ENCODE measurements at regions not wholly inside any gene's neighbourhood (a gene's known extent, or its start where the extent isn't known, plus 50 kb on each side); places are given as distances from the start of the nearest gene placed in this dataset.

DNA sequence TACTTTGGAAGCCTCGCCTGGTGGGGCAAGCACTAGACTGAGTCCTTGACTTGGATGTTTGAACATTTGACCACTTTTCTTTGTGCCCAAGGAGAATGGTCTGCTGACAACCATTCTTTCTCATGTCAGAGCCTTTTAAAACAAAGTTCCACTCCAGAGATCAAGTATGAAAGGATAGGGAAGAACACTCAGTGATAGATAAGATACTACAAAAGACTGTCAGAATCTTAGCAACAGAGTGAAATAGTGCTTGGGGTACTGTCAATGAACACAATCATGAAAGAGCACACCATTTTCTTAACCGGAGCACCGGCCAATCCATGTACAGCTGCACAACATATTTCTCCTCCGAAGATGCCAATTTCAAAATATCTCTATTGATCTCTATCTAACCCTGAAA, 82.8 kb upstream of the ADO start:
- no peak for DNase-seq

DNA sequence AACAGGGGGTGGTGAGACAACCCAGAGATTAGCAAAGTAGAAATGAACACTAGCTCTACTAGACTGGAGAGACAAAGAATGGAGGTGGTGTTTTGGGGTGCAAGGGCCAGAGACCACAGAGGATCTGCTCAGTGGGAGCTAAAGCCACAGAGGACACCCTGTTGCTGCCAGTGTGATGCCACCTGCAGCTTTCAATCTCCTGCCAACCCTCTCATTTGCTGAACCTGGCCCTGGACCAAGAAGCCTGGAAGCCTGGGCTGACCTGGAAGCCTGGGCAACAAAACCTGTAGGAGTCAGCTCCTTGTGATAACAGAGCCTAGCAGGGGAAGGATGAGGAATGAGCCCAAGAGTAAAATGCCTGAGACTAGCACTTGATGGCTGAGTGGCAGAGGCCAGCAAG, 81.1 kb upstream of the ADO start:
- no peak for DNase-seq

DNA sequence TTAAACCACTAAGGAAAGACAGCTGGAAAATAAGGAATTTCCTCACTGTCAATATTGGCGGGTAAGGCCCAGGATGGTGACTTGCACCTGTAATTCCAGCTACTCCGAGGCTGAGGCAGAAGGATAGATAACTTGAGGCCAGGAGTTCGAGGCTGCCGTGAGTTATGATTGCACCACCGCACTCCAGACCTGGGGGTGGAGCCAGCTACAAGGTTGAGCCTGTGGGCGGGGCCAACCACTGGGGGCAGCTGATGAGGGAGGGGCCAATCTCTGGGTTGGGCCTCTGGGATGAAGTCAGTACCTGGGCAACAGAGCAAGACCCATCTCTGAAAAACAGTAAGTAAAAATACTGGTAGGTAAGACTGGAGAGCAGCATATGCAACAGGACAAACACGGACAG, 80.1 kb upstream of the ADO start:
- DNase-seq: peak; percentile 6

DNA sequence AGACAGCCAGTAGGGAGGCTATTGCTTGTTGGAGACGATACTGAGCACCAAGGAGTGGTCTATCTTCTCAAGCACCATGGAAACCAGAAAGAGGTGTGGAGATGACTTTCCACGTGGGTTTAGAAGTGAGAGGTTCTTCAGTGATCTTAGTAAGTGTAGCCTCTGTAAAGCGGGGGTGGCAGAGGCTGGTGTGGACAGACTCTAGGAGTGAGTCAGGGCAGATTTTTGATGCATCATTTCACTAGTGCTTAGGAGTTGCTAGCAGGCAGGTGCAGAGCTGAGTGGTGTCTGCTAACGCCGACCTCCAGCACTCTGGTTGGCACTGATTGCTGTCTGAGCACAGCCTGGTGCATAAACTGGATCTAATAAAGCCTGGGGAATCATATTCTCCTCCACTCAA, 78.4 kb upstream of the ADO start:
- peak; percentile 93 for DNase-seq

DNA sequence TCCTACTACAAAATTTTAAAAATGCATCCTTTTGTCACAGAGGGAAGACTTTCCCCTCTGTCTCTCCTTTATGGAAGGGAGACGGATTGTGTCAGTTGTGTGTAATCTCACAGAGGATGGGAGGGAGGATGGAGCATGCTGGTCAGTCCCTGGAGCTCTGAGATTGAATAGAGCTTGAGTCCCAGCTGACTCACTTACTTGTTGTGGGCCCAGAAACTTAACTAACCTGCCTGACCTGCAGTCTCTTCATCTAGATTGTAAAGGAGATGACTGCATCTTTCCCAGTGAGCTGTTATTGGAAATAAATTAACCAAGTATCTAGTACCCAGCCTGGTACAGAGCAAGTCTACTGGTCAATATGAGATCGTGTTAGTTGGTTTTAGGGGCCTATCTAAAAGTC, 77.9 kb upstream of the ADO start:
- DNase-seq: peak; percentile 13

DNA sequence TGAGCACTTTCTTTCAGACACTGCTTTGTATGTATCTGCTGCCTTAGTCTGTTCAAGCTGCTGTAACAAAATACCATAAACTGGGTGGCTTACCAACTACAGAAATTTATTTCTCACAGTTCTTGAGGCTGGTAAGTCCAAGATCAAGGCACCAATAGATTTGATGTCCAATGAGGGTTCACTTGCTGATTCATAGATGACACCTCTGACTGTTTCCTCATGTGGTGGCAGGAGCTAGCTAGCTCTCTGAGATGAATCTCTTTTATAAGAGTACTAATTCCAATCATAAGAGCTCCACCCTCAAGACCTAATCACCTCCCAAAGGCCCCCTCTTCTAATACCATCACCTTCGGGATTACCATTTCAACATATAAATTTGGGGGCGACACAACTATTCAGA, 76.6 kb upstream of the ADO start:
- DNase-seq: peak; percentile 65

DNA sequence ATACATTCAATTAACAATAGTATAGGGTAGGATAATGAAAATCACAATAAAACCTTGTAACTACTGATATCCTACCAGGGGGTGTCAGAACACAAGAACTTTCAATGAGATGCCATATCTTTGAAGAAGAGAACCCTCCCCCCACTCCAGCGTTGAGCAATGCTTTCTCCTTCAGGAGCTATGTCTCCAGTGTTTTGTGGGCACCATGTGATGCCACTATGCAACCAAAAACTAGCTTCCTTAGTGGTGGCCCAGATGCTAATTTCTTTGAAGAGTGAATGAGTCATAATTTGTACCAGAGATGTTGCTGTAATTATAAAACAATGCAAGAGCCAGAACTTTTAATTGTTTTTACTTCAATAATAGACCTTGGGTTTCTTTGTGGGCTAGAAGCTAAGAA, 76.0 kb upstream of the ADO start:
- DNase-seq: peak; percentile 72

DNA sequence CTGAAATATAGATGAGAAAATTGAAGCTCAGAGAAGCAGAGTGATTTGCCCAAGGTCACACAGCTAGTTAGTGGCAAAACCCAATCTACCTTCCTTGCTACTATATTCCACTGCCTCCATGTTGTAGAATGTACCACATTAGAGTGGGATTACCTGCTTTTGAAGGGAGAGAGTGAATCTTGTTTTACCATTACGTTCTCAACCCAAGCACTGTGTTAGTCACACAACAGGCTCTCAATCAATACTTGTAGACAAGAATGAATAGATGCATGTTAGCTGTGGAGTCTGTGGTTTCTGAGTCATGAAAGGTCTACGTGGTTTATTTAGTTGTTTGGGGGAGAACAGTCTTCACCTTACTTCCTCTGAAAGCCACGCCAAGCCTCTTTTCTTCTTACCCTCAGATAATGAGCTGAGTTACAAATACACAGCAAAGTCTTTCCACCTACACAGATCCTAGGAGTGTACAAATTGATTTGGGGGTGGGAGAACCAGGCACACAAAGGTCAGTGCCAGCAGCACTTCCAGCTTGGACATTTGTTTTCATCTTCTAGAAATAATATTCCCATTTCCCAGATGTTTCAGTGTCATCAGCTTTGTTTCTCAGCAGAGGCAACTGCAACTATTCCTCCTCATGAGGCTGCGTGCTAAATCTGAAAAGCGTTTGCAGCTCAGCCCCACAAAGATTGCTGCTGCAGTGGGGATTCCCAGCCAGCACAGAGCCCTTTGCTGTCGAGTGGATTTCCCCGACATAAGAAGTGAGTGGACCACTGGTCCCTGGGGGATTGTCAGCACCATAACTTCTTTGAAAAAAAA, 71.5 kb upstream of the ADO start:
- DNase-seq: peak; percentile 94

DNA sequence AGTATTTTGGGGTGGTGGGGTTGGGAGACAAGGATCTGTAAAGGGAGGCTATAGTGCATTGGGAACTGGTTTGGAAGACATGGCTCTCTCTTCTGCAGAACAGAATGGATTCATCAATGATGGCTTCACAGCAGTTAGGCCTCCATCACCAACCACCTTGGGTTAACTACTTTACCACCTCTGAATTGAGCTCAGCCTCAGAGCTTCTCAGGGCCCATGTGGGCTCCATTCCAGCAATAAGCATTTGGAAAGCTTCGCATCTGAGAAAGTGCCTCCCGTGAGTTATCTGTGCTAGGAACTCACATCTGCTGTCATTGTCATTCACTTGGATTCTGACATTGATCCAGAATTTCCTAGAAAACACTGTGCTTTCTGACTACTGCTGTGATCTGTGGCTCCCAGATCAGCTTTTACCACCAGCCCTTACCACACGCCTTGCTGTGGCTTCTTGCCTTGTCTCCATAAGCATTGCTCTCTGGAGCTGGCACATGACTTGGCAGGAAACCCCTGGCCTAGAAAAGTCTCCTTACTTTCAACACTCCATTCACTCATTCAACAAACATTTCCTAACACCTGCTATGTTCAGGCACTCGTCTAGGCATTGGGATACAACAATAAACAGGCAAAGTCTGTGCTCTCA, 70.7 kb upstream of the ADO start:
- DNase-seq: peak; percentile 47

DNA sequence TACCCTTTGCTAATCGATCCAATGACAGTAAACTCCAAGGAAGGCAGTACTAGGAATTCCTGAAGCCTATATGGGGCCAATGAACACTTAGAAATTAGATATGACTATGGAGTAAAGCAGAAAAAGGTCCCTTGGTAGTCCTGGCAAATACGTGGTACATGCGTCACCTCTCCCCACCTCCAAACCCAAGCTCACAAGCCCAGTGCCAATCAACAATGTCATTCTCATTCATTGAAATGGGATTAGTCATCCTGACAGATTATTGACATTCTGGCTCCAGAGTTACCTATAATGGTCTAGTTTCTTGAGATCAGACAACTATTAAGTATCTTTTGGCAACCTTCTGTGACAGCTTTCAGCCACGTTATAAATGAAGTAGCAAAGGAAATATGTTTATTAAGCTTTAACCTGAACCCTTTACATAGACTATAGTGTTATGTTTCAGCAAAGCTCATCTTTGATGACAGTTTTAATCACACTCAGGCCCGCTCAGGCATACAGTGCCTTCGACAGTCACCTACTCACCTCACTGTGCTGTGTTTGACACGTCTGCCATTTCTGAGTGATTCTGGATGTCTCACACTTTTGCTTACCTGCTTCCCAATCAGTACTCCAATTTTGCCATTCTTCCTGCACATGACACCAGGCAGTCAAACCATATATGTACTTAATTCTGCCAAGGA, 69.6 kb upstream of the ADO start:
- DNase-seq: peak; percentile 5

DNA sequence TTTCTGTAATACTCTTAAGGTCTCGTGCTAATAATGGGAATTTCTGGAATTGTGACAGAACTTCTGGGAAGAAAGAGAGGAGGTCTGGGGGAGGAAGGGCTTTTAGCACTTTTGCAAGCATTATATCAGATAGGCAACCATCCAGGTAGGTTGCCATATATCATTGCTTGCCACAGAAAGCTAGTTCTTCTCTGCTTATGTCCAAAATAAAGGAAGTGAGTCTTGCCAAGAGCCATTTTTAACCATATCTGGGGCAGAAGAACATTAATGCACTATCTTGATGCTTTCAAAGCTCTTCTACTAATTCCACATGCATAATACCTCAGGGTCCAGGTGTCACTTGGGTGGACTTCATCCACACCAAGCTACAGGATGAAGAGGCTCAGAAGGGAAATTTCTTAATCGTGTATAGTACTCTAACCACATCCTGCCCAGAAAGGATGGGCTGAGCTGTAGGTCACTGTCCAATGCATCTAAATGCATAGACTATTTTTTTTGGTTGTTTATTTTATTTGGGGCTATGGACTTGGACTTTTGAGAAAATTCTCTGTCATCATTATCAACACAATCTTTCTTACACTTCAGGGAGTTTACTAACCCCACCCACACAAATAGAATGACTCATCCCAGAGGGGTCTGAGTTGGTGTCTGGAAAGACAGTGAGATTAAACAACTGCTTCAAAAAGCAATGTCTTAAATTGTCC, 68.9 kb upstream of the ADO start:
- peak; percentile 55 for DNase-seq

DNA sequence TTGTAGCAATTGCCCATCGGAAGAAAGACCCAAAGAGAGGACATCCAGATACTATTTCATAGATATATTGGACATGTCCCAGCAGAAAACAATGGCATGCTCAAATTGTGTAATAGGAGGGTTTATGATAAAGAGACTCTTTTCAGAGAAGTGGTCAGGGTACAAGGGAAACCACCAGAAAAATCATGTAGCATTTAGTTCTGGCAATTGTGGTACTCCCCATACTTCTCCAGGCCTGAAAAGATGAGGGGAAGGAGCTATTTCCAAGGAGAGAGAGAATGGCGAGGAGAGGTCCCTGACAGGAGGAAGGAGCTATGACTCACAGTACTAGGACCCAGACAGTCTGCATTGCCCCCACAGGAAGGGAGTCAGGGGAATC, 68.4 kb upstream of the ADO start:
- no peak for DNase-seq

DNA sequence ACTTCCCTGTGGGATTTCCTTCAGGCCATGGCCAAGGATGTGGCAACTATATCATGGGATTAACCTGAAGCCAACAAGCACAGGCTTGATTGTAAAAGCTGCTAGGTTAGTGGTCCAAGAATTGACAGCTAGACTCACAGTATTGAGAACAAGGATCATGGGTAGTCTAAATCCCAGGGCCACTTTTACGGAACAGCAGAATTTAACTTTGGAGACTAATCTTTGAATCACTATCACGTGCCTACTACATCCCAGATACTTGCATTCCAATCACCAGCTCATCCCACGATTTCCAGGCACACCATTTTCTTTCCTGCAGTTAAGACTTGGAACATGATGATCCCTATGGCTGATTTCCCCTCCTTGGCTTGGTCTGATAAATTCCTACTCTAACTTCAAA, 65.6 kb upstream of the ADO start:
- DNase-seq: no peak

DNA sequence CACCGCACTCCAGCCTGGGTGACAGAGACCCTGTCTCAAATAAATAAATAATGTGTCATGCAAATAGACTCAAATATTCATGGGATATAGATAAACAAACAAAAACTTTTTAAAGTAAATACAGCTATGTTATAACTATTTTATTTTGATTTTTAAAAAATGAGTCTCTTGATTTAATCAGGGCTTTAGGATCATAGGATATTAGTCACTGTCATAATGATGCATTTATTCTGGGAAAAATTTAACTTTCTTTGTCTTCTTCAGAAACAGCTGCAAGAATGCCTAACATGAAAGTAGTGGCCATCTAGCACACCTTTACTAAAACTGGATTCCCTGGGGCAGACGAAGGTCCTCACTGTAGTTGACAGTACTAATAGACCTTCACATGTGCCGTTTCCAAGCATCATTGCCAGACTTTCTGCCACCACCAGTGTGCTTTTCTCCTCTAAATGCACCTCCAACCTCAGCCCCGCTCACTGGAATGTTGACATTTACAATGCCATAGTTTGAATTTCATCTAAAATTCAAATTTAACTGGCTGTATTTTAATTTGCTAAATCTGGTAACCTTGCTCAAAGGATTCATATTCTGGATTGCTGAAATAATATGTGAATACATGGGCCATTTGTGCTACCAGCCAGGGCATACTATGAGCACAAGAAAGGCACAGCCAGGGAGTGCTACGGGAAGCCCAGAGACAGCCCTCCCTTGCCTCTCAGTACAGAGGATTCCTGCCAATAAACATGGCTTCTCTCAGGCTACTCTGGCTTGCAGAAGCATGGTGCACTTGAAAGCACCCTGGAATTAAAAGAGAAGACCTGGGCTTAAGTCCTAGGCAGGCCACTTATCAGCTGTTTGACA, 63.4 kb upstream of the ADO start:
- DNase-seq: no peak

DNA sequence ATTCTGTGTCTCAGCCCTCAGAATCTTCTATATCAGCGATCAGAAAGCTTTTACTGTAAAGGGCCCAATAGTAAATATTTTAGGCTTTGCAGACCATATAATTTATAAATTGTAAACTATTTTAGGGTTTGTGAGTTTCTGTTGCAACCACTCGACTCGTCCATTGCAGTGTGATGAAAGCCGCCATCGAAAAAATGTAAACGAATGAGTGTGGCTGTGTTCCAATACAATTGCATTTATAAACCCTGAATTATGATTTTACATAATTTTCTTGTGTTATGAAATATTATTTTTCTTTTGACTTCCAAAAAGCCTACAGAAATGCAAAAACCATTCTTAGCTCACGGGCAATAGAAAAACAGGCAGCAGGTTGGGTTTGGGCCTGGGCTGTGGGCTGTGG, 62.5 kb upstream of the ADO start:
- DNase-seq: no peak

DNA sequence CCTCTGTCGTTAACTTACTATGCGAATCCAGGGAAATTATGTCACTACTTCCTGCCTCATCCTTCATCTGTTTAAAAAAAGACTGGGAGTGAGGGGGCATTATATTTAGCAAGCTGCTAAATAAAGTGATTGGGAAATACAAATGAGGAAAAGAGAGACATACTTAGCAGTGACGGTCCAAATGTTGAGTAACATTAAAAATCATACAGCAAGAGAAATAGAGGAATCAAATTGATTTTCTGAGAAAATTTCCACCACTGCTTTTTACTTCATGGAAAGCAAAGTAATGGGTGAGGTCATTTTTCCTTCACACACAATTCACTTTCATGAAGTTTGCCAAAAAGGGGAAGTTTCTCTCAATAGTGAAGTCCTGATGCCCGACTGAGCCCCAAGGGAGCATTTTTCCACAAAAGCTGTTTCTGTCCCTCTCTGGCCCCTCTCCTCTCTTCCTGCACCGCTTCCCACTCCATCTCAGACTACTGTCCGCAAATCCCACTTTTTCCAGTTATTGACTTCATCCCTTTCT, 61.9 kb upstream of the ADO start:
- no peak for DNase-seq

DNA sequence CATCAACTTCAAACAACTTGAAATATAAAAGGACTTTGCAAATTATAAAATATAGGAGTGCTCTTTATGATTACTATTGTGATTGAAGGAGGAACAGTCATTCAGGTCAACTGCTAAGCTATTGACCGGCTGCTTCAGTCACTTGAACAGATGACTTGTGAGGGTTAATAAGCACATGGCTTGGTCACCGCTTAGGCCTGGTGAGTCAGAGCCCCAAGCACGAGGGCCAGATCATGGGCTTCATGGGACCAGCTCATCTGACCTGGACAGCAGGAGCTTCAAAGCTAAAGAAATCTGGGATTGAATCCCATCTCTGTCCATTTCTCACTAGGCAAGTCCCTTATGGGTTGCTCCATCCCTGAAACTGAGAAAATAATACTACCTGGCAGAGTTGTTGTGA, 60.4 kb upstream of the ADO start:
- no peak for DNase-seq

DNA sequence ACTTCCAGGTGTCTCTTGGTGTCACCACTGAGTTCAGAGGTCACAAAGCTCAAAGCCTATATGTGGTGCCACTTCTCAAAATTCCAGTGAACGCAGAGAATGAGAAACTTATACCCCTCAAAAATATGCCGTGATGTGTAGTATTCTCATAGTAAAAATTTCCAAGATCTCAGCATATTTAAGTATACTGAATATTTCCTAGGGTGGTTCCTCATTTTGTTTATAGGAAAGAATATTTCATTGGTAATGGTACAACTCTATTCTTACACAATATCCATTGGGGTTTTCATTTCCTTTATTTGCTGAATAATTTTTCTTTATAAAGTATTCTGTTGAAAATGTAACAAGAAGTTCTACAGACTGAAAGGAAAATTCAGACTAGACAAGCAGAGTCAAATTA, 58.9 kb upstream of the ADO start:
- DNase-seq: no peak

DNA sequence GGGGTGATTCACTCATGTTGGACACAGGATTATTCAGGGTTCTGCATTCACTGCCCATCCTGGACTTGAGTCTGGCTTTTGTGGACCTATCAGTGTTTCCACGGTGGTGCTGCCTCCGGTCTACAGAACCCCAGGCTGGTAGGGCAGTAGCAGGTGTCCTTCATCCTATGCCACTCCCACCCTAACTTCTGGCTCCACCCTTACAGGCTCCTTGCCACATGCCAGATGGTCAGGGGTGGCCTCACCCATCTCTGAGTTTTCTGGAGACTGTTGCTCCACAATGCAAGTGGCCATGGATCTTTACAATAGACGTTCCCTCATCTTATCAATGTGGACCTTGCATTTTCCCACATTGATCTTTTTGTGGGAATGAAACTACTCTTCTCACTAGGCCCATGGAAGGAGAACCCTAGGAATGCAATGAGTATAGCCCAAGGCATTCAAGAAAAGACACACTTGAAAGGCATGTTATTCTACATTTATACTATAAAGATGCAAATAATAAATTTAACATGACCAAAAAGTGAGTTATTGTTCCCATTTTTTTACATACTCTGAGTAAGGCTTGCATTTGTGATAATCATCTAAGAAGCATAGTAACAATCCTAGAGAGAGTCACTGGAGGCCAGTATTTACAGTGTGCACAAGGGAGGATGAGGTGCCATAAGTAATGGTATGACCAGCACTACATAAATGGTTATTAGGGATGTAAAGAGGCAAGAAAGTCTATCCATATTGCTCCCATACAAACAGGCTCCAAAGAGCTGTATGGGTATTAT, 57.4 kb upstream of the ADO start:
- DNase-seq: no peak

DNA sequence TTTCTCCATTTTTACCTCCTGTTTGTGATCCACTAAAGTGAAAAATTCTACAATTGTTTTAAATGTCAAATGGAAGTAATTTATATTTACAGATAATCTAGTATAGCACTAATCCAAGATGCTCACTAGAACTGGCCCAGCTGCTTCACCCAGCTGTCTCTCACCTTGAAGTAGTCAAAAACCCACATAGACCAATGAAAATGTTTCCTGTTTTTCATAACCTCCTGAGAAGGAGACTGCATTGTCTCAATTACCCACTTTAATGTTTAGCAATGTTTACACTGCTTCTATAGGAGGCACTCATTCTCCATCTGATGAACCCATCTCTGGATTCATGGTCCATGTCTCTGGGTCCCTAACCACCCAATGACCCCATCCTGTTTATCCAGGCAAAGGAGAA, 56.1 kb upstream of the ADO start:
- DNase-seq: no peak

DNA sequence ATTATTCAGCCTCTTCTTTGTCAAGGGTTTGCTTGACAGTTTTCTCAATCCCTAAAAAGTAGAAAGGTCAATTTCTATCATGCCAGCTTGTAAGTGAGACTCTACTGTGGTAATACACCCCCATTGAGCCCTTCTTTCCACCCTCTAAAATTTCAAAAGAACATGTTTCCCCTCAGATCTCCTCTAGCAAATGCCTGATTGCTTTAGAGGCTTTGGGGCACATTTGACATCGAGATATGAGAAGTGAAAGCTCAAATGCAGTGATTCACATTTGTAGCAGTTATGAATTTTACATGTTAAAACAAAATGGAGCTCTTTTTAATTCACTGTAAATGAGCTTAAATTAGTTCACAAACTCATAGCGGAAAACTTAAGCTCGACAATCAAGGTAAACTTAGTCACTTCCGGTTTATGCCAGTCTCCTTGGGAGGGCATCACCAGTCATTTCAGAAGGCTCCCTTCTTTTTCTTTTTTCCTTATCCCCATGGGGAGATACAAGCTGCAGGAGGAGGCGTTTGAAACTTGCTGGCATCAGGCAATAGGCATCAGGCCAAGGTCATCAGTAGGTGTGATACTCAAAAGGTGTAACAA, 55.3 kb upstream of the ADO start:
- DNase-seq: peak; percentile 47

Measured in activated CD4-positive, alpha-beta T cell treated with anti-CD3 and anti-CD28 coated beads, Interleukin-10, Interleukin-2, amounts not matched to agents 100 ng/mL and 50 ng/mL, durations not matched to agents 16 hours and 8 hours (primary cell).